Neural progenitor cell (in vitro differentiated cells): ENCODE measurements at regions not wholly inside any gene's neighbourhood (a gene's known extent, or its start where the extent isn't known, plus 50 kb on each side); places are given as distances from the start of the nearest gene placed in this dataset.
A peak's percentile ranks its signal among the peaks of the same experiment; 100 is the strongest.

Experiments used
- EZH2 ChIP-seq: fragments of 200-600 bp; sonication (generic); IDR thresholded peaks from 2 replicates; pipeline ENCODE4 v1.6.1; 2017; ENCODE audit warnings: antibody characterized with exemption, mild to moderate bottlenecking, moderate library complexity
- EZH2phosphoT487 ChIP-seq: fragments of 200-600 bp; sonication (generic); IDR thresholded peaks from 2 replicates; pipeline ENCODE4 v1.6.1; 2017; ENCODE audit warnings: antibody characterized with exemption
- TF ChIP-seq, protein P1 (sequence below): fragments of 200-600 bp; sonication (generic); IDR thresholded peaks from 2 replicates; pipeline ENCODE4 v1.5.1; 2017; ENCODE audit warnings: antibody characterized with exemption, mild to moderate bottlenecking

DNA sequence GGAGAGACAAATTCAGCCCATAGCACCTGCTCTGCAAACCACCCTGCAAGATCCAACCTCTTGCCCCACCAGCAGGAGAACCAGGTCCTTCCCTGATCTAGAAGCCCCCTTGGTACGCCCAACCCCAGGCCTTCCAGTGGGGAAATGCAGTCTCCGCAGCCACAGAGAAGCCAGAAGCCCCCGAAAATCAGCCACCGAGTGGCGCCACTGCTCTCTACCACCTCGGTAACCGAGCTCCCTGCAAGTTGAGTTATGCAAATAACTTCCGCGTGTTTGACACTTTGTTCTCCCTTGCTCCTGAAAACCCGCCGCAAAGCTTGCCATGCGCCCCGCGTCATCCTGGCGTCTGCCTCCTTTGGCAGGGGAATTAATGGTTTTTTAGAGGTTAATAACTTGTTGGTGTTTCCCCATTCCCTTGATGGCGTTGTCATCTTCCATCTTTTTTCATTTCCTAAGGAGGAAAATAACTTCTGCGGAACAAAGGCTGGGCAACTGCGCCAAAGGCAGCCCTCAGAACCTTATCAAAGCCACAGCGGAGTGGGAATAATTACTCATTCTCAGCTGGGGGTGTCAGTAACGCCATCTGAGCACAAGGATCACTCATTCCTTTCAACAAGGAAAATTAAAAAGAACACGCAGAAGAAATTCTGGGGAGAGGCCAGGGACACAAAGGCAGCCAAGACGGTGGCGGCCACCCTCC lies 60.4 kb downstream of the FZD10 start:
- TF ChIP-seq EZH2phosphoT487 = no peak
- TF ChIP-seq, protein P1, sequence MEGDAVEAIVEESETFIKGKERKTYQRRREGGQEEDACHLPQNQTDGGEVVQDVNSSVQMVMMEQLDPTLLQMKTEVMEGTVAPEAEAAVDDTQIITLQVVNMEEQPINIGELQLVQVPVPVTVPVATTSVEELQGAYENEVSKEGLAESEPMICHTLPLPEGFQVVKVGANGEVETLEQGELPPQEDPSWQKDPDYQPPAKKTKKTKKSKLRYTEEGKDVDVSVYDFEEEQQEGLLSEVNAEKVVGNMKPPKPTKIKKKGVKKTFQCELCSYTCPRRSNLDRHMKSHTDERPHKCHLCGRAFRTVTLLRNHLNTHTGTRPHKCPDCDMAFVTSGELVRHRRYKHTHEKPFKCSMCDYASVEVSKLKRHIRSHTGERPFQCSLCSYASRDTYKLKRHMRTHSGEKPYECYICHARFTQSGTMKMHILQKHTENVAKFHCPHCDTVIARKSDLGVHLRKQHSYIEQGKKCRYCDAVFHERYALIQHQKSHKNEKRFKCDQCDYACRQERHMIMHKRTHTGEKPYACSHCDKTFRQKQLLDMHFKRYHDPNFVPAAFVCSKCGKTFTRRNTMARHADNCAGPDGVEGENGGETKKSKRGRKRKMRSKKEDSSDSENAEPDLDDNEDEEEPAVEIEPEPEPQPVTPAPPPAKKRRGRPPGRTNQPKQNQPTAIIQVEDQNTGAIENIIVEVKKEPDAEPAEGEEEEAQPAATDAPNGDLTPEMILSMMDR = peak; percentile 53
- TF ChIP-seq EZH2 = no peak
